Mucosa of descending colon (tissue), 3 donors: ENCODE measurements at regions not wholly inside any gene's neighbourhood (a gene's known extent, or its start where the extent isn't known, plus 50 kb on each side); places are given as distances from the start of the nearest gene placed in this dataset.

ENCODE experiments used
- ATAC-seq: fragments of 200-7000 bp; cut with Tn5 transposase; one replicate; pipeline ENCODE4 v1.9.1; 2020; ENCODE audit warnings: mild to moderate bottlenecking, moderate library complexity
- DNase-seq, 3 donors: peaks; one replicate each; pipeline ENCODE4 v3.0.0-alpha.2; 2020
- H3K36me3 ChIP-seq: fragments of 200-600 bp; one replicate; pipeline ENCODE4 v1.8.0; 2021; ENCODE audit warnings: low read depth, mild to moderate bottlenecking
- H3K4me1 ChIP-seq: fragments of 200-600 bp; one replicate; pipeline ENCODE4 v1.8.0; 2021; ENCODE audit warnings: low read depth, mild to moderate bottlenecking
- H3K4me3 ChIP-seq: fragments of 200-600 bp; one replicate; pipeline ENCODE4 v1.8.0; 2021; ENCODE audit warnings: mild to moderate bottlenecking
- H3K9me3 ChIP-seq: fragments of 200-600 bp; one replicate; pipeline ENCODE4 v1.8.0; 2021; ENCODE audit warnings: mild to moderate bottlenecking
- intact Hi-C, 2 donors: fragments of 100-400 bp; cut with DNase I in 1 of 2; cut with micrococcal nuclease in 1 of 2; formaldehyde crosslinking; loops; one replicate each; pipeline versions ENCODE4 v1.11.0 to v1.11.1; 2022; cut with DNase I, micrococcal nuclease
- TF ChIP-seq, protein P1 (sequence below): fragments of 200-600 bp; IDR thresholded peaks from one replicate; pipeline ENCODE4 v1.8.0; 2022; ENCODE audit warnings: antibody characterized with exemption, mild to moderate bottlenecking
- donor health status: DM: no; HTN: no; CAD: no; lungs with moderate emphysema.
- donor health status: DM: no; HTN: no; CAD: no.
- donor health status: DM: no; HTN: yes; CAD: no.

DNA sequence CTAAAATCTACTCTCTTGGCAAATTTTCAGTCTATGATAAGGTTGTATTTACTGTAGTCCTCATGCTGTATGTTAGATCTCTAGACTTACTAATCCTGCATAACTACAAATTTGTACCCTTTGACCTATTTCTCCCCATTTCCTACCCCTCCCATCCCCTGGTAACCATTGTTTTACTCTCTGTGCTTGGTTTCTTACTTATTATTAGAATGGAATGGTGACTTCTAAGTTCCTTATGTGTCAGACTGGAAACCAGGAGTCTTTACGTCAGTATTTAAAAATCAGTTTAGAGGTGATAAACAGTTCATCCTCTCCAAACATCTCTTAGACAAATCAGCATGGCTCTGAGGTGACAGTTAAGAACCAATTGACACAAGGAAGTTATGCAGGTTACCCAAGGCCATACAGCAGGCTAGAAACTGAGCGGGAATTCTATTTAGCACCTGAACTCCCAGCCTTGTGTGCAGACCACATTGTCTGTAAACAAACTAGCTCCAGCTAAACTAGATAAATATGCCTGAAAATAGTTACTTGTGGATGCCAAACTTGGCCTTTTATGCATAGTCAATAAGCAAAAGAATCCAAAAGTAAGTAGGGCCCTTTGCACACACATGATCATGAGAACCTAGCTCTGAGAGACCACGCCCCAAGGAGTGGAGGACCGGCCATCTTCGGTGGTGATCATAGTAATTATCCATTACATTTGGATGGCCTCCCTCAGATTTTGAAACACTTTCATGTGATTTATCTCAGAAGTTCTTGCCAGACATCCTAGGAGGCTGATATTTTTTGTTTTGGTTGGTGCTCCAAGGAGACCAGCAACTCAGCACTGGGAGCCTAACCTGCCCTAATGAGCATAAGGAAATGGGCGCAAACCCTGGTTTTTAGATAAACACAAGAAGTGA, 72.3 kb upstream of the BOC start:
- intact Hi-C loops = loop anchor here in 1 of 2 donors (10.0 kb wide), 1 partner anchor 146 kb away; no protein-coding TSS in a partner anchor
- TF ChIP-seq, protein P1, sequence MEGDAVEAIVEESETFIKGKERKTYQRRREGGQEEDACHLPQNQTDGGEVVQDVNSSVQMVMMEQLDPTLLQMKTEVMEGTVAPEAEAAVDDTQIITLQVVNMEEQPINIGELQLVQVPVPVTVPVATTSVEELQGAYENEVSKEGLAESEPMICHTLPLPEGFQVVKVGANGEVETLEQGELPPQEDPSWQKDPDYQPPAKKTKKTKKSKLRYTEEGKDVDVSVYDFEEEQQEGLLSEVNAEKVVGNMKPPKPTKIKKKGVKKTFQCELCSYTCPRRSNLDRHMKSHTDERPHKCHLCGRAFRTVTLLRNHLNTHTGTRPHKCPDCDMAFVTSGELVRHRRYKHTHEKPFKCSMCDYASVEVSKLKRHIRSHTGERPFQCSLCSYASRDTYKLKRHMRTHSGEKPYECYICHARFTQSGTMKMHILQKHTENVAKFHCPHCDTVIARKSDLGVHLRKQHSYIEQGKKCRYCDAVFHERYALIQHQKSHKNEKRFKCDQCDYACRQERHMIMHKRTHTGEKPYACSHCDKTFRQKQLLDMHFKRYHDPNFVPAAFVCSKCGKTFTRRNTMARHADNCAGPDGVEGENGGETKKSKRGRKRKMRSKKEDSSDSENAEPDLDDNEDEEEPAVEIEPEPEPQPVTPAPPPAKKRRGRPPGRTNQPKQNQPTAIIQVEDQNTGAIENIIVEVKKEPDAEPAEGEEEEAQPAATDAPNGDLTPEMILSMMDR = no peak
- H3K36me3 ChIP-seq = no peaks in the 10 kb centered on the region

DNA sequence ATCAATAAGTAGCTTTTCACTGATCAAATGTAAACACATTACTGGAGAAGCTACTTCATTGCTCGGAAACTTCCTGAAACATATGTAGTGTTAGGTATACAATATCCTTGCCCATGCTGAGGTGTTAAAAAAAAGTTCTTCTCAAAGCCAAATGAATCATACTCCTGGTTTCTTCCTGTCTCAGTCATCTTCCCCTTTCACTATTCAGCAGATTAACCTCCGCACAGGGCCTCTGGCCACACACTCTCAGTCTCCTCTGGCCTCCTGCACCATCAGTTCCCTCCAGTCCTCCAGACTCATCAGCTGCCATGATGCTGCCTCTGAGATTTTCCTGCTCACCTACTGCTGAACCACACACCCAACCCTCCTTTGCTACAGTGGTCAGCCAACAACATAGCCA, 70.5 kb upstream of the BOC start:
- DNase-seq (no peak), ATAC-seq (peak; percentile 17)
- TF ChIP-seq, protein P1 = no peak
- Histone ChIP-seq H3K36me3 (no peaks in the 10 kb centered on the region), H3K4me1 (no peaks in the 10 kb centered on the region), H3K4me3 (no peak overlapping the region), H3K9me3 (no peaks in the 10 kb centered on the region)
- intact Hi-C loops = loop anchor here in 1 of 2 donors (10.0 kb wide), 2 partner anchors 74 to 144 kb away; partner anchors contain the start of gene BOC

More for the DNA sequence above, 72.3 kb upstream of the BOC start:
- no peaks in the 10 kb centered on the region for H3K4me1 ChIP-seq
- DNase-seq (no peak), ATAC-seq (no peak)
- no peaks in the 10 kb centered on the region for H3K9me3 ChIP-seq
- no peak overlapping the region for H3K4me3 ChIP-seq

DNA sequence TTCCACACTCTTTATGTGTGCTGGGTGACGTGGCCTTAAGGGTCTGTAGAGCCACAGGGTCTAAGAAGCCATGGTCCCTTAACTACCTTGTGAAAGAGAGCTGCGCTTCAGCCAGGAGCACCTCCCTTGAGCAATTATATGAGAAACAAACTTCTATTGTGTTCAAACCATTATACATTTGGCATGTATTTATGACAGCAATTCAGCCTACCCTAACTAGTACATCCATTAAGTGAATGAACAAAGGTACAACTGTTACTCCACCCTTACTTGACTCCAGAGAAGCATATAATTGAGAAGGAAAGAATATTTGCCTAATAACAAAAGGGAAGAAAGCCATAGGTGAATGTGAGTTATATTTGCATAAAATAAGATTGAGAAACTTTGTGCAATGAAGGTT, 69.8 kb upstream of the BOC start:
- H3K4me3 ChIP-seq = no peak overlapping the region
- DNase-seq (no peak), ATAC-seq (peak; percentile 30)
- no peaks in the 10 kb centered on the region for H3K9me3 ChIP-seq
- intact Hi-C loops = loop anchor here in 1 of 2 donors (10.0 kb wide), 2 partner anchors 73 to 143 kb away; partner anchors contain the start of gene BOC
- no peaks in the 10 kb centered on the region for H3K36me3 ChIP-seq
- H3K4me1 ChIP-seq = no peaks in the 10 kb centered on the region
- TF ChIP-seq, protein P1 = no peak

DNA sequence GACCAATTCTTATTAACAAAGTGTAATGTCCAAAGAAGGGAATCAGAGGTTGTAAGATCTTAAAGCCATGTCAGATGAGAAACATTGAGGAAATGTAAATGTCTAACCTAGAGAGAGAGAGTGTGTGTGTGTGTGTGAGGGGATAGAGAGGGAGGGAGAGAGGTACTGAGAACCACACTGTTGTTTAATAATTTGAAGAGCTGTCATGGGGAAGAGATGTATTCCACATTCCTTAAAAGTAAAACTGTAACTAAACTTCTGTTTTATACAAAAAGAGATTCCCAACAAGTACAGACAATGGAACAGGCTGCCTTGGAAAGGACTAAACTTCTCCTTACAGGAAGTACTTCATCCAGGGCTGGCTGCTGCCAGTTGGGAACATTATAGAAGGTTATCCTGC, 68.9 kb upstream of the BOC start:
- intact Hi-C loops = loop anchor here in 1 of 2 donors (10.0 kb wide), 2 partner anchors 72 to 142 kb away; partner anchors contain the start of gene BOC
- Histone ChIP-seq H3K4me3 (no peak overlapping the region), H3K9me3 (no peaks in the 10 kb centered on the region), H3K4me1 (no peaks in the 10 kb centered on the region), H3K36me3 (no peaks in the 10 kb centered on the region)
- TF ChIP-seq, protein P1 = no peak
- ATAC-seq (no peak), DNase-seq (no peak)

DNA sequence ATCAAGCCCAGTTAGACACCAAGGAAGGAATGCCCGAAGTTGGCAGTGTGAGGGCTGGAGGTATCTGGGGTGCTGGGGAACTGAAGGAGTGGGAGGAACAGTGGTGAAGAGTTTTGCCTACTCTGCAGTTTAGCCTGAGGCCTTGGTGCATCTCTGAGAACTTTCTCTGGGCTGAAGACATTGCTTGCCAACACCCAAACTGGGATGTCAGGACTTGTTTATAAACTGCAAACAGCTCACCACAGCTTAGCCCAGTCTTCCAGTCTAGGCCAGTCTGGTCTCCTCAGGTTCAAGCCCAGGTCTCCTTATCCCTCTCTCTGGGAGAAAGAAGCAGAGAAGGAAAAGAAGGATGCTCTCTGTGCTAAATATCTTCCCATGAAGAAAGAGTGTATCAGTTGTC, 68.0 kb upstream of the BOC start:
- no peaks in the 10 kb centered on the region for H3K4me1 ChIP-seq
- intact Hi-C loops = loop anchor here in 1 of 2 donors (10.0 kb wide), 2 partner anchors 71 to 141 kb away; partner anchors contain the start of gene BOC
- H3K9me3 ChIP-seq = no peaks in the 10 kb centered on the region
- H3K4me3 ChIP-seq = no peak overlapping the region
- no peak for DNase-seq
- TF ChIP-seq, protein P1 = no peak
- H3K36me3 ChIP-seq = no peaks in the 10 kb centered on the region
- no peak for ATAC-seq
